LHCN-M2 (cell line): ENCODE measurements at regions not wholly inside any gene's neighbourhood (a gene's known extent, or its start where the extent isn't known, plus 50 kb on each side); places are given as distances from the start of the nearest gene placed in this dataset.

Source experiments
- DNase-seq: peaks from one replicate; pipeline ENCODE4 v3.0.0-alpha.2; 2012; ENCODE audit warnings: low read depth

DNA sequence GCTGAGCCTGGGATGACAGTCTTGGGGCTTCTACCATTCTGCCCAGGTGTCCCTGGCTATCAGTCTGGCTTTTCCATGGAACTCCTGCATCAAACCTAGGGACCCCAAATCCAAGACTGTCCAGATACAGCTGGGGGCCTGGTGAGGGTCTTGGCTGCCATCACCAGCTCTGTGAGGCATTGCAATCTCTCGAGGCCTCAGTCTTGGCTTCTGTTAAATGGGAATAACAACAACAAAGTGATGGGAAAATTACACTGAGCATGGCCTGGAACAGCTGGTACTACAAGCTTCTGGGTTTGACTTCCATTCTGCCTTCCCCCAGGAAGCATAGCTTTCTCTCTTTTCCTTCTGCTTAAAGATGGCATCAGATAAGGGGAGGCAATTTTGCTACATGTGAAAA, 50.0 kb upstream of the LCTL start:
- no peak for DNase-seq

DNA sequence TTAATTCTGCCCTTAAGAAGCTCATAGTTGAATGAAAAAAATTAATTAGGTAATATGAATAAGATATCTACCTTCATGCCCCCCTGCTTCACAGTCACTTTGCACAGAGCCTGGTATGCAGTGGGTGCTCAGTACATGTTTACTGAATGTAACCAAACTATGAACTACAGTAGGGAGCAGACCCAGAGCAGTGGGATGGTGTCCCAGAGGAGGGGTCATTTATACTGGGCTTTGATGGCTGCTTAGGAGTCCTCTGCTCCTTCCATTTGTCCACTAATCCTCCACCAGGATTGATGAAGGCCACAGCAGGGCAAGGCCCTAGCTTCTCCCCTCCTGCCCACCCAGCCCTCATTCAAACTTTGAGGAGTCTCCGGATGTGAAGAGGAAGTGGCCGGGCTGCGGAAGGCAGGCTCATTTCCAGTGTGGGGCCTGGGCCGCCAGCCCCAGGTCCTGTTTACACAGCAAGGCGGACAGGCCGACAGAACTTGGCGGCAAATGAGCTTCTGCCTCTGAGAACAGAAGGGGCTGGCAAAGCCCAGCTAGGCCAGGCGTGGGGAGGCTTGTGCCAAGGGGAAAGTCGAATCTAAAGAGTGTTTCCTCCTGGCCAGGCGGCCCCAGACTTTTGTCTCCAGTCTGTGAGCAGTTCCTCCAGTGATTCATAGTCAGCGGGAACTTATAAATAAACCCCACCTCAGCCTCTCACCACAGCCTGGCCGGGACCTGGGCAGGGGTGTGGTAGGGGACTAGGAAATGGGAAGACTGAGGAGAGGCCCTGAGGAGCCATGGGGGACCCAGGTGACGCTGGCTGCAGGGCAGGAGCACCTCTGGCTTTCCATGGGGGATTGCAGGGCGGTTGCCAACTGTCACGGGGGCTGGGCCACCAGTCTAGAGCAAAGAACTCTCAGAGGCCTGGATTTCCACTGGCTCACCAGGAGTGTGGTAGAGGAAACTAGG, 51.6 kb upstream of the LCTL start:
- peak; percentile 15 for DNase-seq

DNA sequence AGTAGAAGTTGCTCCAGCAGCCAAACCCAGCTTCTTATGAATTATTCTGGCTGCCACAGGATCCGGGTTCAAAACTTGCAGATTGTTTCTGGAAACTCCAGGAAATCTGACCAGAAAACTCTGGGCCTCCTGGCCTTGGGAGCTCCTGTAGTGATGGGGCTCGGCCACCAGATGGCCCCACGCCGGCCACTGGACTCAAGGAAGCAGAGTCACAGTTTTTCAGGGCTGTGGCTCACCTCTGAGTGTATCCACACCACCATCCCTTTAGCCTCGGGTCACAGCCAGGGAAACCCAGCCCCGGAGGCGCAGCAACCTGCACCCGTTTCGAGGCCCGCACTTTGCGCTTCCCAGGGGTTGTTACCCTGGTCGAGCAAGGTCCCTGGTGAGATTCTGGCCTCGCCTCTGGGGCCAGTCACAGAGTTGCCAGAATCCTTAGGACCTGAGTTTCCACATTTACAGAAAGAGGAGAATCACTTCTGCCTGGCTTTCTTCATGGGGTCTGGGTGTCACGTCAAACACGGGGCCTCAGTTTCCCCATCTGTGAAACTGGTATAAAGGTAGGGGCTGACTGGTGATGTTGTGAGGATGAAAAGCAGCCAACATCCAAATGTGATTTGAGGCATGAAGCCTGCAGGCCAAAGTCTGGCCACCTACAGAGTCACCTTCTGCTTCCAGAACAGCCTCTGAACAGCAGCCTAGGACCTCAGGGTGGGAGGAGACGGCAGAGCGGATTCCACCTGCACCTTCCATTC, 53.5 kb upstream of the LCTL start:
- DNase-seq = peak; percentile 50

DNA sequence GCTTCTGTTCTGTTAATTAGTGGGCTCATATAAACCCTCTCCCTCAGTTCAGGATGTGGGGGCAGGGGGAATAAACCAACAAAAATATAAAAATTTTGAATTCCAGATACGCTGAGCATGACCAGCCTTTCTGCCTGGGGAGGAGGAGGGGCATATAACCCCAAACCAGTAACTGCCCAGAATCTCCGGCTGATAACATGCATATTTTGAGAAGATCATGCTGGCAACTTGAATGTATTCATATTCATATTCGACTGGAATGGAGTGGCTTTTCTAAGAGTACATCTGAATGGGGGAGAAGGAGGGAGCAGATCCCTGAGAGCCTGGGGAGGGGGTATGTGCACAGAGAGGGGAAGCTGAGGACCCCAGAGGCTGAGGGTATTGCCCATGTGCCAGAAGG, 54.5 kb upstream of the LCTL start:
- no peak for DNase-seq

DNA sequence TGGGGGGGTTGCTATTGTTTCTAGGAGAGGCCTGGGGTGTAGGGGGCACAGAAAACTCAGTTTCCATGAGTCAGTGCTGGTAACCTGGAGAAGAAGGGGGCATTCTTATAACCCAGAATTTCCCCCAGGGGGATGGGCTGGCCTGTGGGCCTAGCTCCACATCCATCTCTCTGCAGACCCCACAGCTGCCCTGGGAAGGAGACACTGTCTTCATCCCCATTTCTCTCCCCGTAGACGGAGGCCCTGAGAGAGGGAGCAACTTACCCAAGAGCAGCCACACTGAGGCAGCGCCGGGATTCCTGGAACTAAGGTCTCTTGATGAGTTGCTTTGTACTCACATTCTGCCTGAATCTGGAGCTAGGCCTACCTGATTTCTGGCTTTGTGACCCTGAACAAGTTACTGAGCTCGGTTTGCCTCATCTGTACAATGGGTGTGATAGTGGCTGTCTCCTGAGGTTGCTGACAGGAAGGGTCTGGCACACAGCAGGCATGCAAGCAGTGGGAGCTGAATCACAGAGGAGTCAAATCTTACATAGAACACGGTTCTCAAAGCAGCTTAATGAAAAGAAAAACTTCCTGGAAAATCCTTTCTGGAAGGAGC, 55.0 kb upstream of the LCTL start:
- DNase-seq = no peak

DNA sequence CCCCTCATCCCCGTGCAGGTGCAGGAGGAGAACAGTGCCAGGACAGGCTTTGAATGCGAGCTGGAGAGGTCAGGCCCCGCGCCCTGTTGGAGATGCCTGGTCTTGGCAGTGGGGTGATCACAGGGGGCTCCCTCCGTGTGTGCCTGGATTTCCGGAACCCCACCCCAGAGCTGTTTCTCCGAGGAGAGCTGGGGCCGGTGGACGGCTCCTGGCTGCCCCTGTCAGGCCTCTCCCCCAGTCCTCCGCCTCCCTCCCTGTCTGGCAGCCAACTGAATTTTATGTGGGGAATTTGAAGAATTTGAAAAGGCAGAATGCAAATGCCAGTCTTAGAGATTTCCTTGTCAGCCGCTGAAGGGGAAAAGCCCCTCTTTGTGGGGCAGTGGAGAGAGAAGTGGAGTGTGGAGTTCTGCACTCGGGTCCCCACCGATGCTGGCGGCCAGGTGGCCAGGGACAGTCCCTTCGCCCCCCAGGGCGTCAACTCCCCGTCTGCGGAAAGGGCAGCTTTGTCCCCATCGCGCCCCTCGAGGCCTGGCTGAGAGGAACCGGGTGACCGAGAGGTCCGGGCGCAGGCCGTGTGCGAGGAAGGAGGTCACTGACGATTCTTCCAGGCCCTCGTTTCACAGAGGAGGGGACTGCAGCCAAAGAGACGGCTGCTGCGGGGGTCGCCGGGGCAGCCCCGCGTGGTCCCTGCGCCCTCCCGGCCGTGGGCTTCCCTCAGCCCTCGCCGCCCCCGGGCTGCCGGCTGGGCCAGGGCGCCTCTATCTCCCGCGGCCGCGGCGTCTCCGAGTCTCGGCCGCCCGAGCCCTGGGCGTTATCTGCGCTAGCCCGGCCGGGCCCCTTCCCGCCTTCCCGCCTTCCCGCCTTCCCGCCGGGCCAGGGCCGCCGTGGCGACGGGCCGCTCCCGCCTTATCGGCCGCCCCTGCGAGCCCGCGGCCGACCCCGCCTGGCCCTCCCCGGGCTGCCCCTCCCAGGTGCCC, 56.0 kb upstream of the LCTL start:
- DNase-seq = no peak

DNA sequence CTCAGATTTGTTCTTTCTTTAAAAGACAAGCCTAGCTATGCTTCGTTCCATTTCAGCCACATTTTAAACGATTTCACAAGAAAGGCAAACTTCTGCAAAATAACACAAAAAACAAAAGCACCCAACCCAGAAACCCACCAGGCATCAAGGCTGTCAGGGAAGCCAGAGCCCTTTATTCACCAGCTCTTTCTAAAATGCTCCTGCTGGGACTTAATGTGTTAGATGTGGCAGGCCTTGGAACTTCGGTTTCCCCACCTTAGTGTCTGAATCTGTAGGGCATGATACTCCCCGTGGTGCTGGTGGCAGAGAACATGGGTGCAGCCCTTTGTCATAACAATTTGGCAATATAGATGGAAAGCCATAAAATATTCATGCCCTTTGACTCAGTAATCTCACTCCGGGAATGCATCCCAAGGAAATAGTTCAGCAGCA, 56.8 kb upstream of the LCTL start:
- no peak for DNase-seq

DNA sequence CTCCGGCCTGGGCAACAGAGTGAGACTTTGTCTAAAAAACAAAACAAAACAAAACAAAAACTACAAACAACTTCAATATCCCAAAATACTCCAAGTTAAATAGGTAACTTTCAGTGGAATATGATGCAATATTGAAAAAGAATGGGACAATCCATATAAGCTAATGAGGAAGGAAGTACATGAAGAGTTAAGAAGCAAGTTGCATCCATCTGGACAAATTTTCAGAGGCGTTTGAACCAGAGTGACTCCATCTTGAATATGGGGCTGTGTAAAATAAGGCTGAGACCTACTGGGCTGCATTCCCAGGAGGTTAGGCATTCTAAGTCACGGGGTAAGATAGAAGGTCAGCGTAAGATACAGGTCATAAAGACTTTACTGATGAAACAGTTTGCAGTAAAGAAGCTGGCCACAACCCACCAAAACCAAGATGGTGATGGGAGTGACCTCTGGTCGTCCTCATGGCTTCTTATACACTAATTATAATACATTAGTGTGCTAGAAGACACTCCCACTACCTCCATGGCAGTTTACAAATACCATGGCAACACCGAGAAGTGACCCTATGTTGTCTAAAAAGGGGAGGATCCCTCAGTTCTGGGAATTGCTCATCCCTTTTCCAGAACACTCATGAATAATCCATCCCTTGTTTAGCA, 58.1 kb upstream of the LCTL start:
- DNase-seq = no peak

DNA sequence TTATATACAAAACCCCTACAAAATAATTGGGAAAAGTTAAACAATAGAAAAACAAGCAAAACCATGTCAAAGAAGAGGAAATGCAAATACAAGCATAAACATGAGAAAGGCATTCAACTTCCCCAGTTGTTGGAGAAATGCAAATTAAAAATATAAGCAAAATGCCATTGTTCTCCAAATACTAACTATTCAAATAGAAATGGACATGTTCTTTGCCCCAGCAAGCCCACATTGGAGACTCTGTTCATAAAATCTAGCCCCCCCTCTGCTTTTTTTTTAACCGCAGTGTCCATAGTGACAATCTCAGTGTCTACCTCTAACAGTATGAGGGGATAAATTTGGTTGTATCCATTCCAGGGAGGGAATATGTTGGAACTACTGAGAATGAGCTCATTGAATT, 59.7 kb upstream of the LCTL start:
- DNase-seq = no peak

DNA sequence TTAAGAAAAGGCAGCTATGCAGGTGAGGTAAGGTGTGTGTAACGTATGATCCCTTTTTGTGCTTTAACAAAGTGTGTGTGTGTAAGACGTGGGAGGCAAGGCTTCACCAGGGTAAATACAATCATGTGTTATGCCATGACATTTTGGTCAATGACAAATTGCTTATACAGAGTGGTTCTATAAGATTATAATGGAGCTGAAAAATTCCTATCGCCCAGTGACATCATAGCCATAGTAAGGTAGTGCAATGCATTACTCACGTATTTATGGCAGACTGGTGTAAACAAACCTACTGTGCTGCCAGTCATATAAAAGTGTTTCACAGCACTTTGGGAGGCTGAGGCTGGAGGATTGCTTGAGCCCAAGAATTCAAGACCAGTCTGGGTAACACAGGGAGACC, 60.2 kb upstream of the LCTL start:
- no peak for DNase-seq

DNA sequence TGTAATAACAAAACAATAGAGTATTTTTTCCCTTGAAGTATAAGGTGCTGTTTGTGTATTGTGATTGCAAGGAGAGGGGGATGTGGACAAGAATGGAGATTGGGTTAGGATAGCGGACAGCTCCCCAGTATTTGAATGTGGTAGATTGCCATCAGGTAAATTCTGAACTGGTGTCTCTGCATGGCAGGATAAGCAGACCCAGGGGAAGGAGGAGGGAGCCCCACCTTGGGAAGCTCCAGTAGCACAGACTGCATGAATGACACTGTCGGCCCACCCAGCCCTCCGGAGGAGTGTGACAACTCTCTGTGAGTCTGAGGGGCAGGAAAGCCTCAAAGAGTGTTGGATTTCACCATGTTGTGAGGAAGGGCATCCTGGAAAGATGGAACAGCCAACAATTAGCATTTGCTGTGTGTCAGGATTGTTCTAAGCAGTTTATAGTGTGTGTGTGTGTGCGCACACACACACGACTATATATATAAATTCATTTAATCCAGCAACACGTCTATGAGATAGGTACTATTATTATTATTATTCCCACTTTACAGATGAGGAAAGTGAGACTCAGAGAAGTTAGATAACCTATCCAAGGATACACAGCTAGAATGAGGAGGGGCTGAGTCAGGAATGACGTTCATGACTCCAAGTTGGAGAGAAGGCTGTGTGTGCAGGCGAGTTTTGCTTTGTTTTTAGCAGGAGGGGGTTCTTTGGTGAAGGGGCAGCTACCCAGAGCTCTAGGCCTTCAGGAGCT, 63.4 kb upstream of the LCTL start:
- DNase-seq = no peak

DNA sequence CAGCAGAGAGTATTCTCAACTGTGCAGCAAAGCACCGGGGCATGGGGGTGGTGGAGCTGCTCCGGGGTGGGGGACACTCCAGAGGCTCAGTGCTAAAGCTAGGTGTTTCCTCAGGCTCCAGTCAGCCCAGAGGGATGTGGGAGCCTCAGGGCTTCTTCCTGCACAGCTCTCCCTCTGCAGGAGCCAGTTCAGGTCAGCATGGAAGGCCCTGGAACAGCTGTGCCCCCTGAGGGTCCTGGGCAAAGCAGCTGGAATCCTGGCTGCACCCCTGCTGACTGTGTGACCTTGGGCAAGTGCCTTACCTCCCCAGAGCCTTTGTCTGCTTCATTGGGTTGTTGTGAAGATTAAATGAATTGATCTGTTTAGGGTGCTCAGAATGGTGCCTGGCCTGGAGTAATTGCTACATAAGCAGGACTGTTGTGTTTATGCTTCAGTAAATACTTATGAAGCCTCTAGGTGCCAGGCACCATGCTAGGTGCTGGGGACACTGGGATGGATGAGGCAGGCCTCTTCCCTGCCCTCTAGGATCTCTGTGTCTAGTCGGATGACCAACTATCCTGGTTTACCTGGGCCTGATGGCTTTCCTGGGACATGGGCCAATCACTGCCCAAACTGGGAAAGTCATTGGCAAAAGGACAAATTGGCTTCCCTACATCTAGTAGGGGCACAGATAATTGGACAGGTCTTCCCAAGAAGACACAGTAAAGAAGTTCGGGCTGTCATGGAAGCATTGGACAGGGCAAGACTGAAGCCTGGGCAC, 64.2 kb upstream of the LCTL start:
- no peak for DNase-seq

DNA sequence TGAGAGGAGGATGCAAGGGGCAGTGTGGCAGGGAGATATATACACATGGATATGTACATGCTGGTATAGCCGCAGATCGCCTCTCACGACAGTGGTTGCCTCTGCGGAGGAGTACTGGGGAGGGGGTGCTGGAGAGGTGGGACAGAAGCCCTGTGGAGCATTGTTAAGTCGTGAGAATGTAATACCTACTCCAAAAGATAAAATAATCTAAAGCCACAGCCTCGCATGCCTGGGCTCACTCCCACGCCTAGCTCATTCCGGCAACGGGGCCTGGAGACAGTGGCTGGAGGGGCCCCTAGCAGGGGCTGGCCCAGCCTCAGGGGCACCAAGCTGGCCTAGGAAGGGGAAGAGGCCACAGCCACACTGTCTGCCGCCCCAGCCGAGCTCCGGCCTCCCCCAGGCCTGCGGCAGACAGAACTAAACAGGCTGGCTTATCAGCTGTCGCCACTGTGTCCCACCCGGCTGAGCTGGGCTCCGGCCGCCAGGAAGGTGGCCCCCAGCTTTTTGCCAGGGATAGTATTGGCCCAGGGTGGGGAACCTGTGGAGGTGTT, 65.1 kb upstream of the LCTL start:
- DNase-seq = no peak

DNA sequence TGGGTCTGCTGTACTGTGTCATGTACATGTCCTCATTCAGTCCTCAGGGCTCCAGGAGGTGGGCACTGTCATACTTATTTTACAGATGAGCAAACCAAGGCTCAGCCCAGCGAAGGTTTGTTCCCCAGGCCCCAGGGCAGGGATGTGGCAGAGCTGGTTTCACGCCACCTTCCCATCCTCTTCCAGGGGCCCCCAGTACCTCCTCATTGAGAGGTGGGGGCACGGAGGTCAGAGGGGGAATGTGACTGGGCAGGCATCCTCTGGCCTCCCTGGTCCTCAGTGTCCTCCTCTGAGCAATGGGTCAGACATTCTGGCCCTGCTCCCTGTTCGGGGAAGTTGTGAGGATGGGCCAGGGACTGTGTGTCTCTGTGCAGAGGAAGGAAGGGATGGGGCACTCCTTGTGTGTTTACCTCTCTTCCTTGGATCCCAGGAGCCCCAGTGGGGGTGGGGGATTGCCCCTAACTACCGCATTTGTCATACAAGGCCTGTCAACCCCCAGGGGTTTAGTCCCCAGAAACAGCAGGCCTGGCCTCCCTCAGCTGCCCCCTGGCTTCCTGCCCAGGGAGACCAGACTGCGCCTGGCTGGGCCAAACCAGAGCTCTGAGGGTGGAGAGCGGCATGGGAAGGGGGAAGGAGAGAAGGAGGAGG, 65.9 kb upstream of the LCTL start:
- no peak for DNase-seq

DNA sequence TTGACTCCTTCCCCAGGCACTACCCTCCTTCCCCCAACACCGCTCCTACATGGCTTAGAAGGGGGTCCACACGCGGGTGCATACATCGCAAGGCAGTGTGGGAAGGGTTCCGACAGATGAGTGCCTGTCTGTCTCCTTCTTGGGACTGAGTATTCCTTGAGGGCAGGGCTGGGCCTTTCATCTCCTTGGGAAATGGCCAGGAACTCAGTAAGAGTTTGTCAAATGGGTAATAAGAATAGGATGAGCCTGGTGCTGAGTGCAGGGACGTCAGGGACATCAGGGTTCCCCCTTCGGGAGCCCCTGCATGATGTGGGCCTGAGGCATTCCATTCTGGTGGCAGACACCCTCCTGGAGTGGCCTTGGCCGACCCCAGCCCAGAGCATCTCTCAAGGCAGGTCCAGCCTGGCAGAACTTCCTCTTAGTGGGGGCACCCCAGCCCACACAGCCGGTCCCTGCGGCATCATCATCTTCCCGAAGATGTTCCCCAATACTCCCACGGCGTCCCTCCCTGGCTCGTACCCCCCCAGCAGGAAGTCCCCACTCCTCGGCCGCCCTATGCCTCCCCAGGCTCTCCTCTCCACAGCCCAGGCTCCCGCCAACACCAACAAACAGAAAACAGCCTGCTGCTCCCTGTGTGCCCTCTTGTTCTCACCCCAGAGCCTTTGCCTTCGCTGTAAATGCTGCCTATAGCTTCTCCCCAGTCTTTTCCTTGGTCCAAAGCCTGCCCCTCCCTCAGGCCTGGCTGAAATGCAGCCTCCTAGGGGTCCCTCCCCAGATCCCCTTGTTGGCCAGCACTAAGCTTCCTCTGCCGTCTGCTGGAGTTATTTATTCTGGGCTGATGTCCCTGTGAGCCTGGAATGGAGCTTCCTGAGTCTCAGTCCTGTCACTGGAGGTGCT, 67.5 kb upstream of the LCTL start:
- no peak for DNase-seq

DNA sequence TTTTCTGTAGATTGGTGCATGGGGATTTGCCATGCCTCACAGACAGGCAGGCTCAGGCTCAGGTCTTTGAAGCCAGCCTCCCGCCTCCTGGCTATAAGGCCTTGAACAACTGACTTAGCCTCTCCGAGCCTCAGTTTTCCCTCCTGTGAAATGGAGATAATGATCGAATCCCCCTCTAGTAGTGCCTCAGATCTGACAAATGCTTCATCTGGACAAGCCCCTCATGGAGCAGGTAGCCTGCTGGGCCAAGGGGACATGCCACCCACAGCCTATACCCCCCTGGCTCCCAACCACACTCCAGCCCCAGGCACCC, 68.1 kb upstream of the LCTL start:
- DNase-seq = no peak

DNA sequence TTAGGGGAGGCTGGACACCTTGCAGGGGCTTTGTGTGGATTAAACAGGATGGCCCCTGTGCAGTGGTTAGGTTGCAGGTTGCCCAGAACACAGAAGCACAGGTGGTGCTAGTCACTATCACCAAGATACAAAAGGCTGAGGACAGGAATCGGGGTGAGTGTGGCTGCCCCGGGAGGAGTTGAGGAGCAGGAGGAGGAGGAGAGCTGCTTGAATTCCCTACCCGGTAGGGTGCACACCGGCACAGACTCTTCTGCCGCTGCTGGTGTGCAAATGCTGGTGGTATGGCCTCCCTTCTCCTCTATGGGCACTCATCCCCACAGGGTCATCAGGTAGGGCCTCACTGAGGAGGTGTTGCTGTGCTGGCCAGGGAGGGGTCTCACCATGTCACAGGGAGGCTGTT, 67.5 kb upstream of the SMAD6 start:
- DNase-seq = no peak

DNA sequence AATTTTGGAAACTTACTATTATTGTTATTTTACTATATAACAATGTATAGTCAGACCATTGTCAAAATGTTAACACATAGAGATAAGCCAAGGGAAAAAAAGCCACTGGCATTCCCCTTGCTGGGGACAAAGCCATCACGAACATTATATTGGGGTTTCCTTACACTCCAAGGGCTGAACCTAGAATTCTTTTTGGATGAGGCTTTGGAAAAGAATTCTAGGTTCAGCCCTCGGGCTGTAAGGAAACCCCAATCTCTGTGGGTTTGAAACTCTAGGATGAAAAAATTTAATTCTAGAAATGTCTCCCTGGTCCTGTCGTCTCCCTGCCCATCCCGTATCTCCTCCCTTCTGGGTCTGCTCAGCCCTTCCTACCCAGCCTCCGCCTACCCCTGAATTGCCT, 67.0 kb upstream of the SMAD6 start:
- DNase-seq = no peak
